Ovary (tissue), 3 donors: ENCODE measurements at regions not wholly inside any gene's neighbourhood (a gene's known extent, or its start where the extent isn't known, plus 50 kb on each side); places are given as distances from the start of the nearest gene placed in this dataset.

ENCODE experiments used
- EP300 ChIP-seq: sonication (generic); formaldehyde crosslinking; IDR thresholded peaks from one replicate; pipeline ENCODE4 v1.6.1; 2017; ENCODE audit warnings: antibody characterized with exemption
- TF ChIP-seq, protein P1 (sequence below), 3 donors: fragments of 450-650 bp in 2 of 3; fragments of 200-600 bp in 1 of 3; IDR thresholded peaks; one replicate each; pipeline versions ENCODE4 v1.5.1 to v1.8.0; 2016 to 2022; ENCODE audit warnings: antibody characterized with exemption in 3 of 3, mild to moderate bottlenecking in 1 of 3
- donor health status: DM: no; HTN: no; CAD: no.

DNA sequence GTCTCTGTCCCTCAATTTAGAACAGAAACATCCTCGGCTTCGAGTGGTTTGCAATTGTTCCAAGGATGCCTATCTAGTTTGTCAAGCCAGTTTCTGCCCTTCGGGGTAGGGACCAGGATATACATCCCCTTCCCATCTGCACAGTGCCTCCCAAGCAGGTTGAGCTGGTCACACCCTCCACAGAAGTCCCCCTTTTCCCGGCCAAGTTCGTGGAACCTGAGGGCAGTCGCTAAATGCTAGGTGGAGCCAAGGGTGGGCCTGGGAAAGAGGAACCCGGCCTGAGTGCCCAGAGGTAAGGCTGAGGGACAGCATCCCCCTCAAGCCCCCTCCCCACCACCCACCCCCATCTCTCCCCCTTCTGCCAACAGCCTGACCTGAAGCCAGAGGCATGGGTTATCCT is 62.4 kb upstream of the NANOS1 start:
- TF ChIP-seq EP300: no peak
- TF ChIP-seq, protein P1, sequence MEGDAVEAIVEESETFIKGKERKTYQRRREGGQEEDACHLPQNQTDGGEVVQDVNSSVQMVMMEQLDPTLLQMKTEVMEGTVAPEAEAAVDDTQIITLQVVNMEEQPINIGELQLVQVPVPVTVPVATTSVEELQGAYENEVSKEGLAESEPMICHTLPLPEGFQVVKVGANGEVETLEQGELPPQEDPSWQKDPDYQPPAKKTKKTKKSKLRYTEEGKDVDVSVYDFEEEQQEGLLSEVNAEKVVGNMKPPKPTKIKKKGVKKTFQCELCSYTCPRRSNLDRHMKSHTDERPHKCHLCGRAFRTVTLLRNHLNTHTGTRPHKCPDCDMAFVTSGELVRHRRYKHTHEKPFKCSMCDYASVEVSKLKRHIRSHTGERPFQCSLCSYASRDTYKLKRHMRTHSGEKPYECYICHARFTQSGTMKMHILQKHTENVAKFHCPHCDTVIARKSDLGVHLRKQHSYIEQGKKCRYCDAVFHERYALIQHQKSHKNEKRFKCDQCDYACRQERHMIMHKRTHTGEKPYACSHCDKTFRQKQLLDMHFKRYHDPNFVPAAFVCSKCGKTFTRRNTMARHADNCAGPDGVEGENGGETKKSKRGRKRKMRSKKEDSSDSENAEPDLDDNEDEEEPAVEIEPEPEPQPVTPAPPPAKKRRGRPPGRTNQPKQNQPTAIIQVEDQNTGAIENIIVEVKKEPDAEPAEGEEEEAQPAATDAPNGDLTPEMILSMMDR (IDR thresholded peaks at IDR 0.05): no peak
